Neuronal stem cell (in vitro differentiated cells): ENCODE measurements at regions not wholly inside any gene's neighbourhood (a gene's known extent, or its start where the extent isn't known, plus 50 kb on each side); places are given as distances from the start of the nearest gene placed in this dataset.

Experiments used
- DNase-seq: peaks from one replicate; pipeline ENCODE4 v3.0.0-alpha.2; 2013; ENCODE audit warnings: low spot score
- H2AFZ ChIP-seq: one replicate; pipeline ENCODE4 v1.6.1; 2013; ENCODE audit warnings: mild to moderate bottlenecking, low read length, inconsistent platforms
- H2AK5ac ChIP-seq: 2 replicates; pipeline ENCODE4 v1.6.1; 2013; ENCODE audit warnings: low read depth, mild to moderate bottlenecking, inconsistent platforms, low read length, moderate library complexity, mixed read lengths
- H2BK120ac ChIP-seq: 2 replicates; pipeline ENCODE4 v1.6.1; 2013; ENCODE audit warnings: low read depth, mild to moderate bottlenecking, inconsistent platforms, low read length, moderate library complexity, mixed read lengths
- H2BK12ac ChIP-seq: one replicate; pipeline ENCODE4 v1.6.1; 2013; ENCODE audit warnings: low read length, inconsistent platforms
- H2BK15ac ChIP-seq: 2 replicates; pipeline ENCODE4 v1.6.1; 2013; ENCODE audit warnings: mild to moderate bottlenecking, low read length, inconsistent platforms, mixed read lengths
- H2BK5ac ChIP-seq: one replicate; pipeline ENCODE4 v1.6.1; 2013; ENCODE audit warnings: inconsistent platforms, mild to moderate bottlenecking, low read length, moderate library complexity
- H3K14ac ChIP-seq: one replicate; pipeline ENCODE4 v1.6.1; 2013; ENCODE audit warnings: low read length, inconsistent platforms
- H3K18ac ChIP-seq: 2 replicates; pipeline ENCODE4 v1.6.1; 2013; ENCODE audit warnings: low read length, inconsistent platforms
- H3K23ac ChIP-seq: 2 replicates; pipeline ENCODE4 v1.6.1; 2013; ENCODE audit warnings: low read depth, mild to moderate bottlenecking, mixed read lengths, low read length, inconsistent platforms; ENCODE audit not compliant: poor library complexity
- H3K27ac ChIP-seq: replicated peaks from 3 replicates; pipeline ENCODE4 v1.5.1; 2013; ENCODE audit warnings: low read length, inconsistent platforms
- H3K27me3 ChIP-seq, 3 experiments: 2 replicates each; pipeline ENCODE4 v1.6.1; 2013; ENCODE audit warnings: low read length in 3 of 3, mild to moderate bottlenecking in 2 of 3, inconsistent platforms in 1 of 3, low read depth in 1 of 3, mixed read lengths in 1 of 3, moderate library complexity in 1 of 3; ENCODE audit not compliant: control insufficient read depth in 3 of 3, insufficient read depth in 3 of 3
- H3K36me3 ChIP-seq, 2 donors: replicated peaks in 1 of 2; 2 replicates each; pipeline ENCODE4 v1.6.1; 2013; ENCODE audit warnings: low read length in 2 of 2; ENCODE audit not compliant: control insufficient read depth in 2 of 2, insufficient read depth in 2 of 2
- H3K4ac ChIP-seq: 2 replicates; pipeline ENCODE4 v1.6.1; 2013; ENCODE audit warnings: inconsistent platforms, mild to moderate bottlenecking, low read length, moderate library complexity
- H3K4me1 ChIP-seq, 2 donors: 1 replicate in 1 of 2; 2 replicates in 1 of 2; pipeline ENCODE4 v1.6.1; 2013; ENCODE audit warnings: low read length in 2 of 2, low read depth in 1 of 2; ENCODE audit not compliant: control insufficient read depth in 2 of 2, insufficient read depth in 1 of 2
- H3K4me2 ChIP-seq: one replicate; pipeline ENCODE4 v1.6.1; 2013; ENCODE audit warnings: mild to moderate bottlenecking, low read length, inconsistent platforms; ENCODE audit not compliant: insufficient read depth, poor library complexity, severe bottlenecking
- H3K4me3 ChIP-seq, 2 donors: 2 replicates each; pipeline ENCODE4 v1.5.1; 2013; ENCODE audit warnings: low read length in 2 of 2, mild to moderate bottlenecking in 2 of 2, inconsistent platforms in 1 of 2, moderate library complexity in 1 of 2
- H3K79me1 ChIP-seq: one replicate; pipeline ENCODE4 v1.6.1; 2013; ENCODE audit warnings: low read depth, mild to moderate bottlenecking, inconsistent platforms, low read length, moderate library complexity
- H3K9ac ChIP-seq: one replicate; pipeline ENCODE4 v1.6.1; 2013; ENCODE audit warnings: mild to moderate bottlenecking, low read depth, low read length, inconsistent platforms; ENCODE audit not compliant: poor library complexity
- H3K9me3 ChIP-seq, 2 donors: replicated peaks in 1 of 2; 2 replicates each; pipeline versions ENCODE3 to v1.6.1; 2013; ENCODE audit warnings: low read length in 2 of 2, mild to moderate bottlenecking in 2 of 2, inconsistent platforms in 1 of 2, low read depth in 1 of 2, mixed read lengths in 1 of 2, moderate library complexity in 1 of 2; ENCODE audit not compliant: control insufficient read depth in 2 of 2, insufficient read depth in 1 of 2
- H4K8ac ChIP-seq: one replicate; pipeline ENCODE4 v1.6.1; 2013; ENCODE audit warnings: low read depth, mild to moderate bottlenecking, inconsistent platforms, low read length, moderate library complexity
- H4K91ac ChIP-seq: one replicate; pipeline ENCODE4 v1.6.1; 2013; ENCODE audit warnings: low read length, low read depth, mild to moderate bottlenecking, inconsistent platforms; ENCODE audit not compliant: poor library complexity
- WGBS, 2 donors: extraction: QIAGEN DNeasy Blood & Tissue Kit; methylation state at CpG; one replicate each; pipeline ENCODE4 v1.1.7; 2013; ENCODE audit warnings: missing lambda C conversion rate in 2 of 2, mixed read lengths in 1 of 2; ENCODE audit not compliant: insufficient read length in 2 of 2, insufficient replicate concordance in 1 of 2; ENCODE audit errors: extremely low coverage in 2 of 2; 5-methylcytosine and 5-hydroxymethylcytosine counted together

GRCh38 chr5:144033486-144033885 lies 137.0 kb downstream of the YIPF5 start:
- Histone ChIP-seq H2AFZ (no peak overlapping the region), H3K9ac (no peak overlapping the region), H2BK120ac (no peak overlapping the region), H3K27me3 (peaks cover 0 to 5% (median 0%) of the 10 kb centered on the region in 3 experiments), H4K8ac (no peak overlapping the region), H3K4me1 (no peaks in the 10 kb centered on the region), H3K27ac (no peak overlapping the region), H2AK5ac (no peak overlapping the region), H3K18ac (no peak overlapping the region), H3K4ac (no peak overlapping the region), H3K36me3 (no peaks in the 10 kb centered on the region), H3K4me2 (no peak overlapping the region), H3K9me3 (no peaks in the 10 kb centered on the region), H2BK12ac (no peak overlapping the region), H4K91ac (no peak overlapping the region), H2BK15ac (no peak overlapping the region), H3K79me1 (no peaks in the 10 kb centered on the region), H3K14ac (no peak overlapping the region), H3K23ac (no peak overlapping the region), H2BK5ac (no peak overlapping the region), H3K4me3 (no peak overlapping the region)
- no CpG with 5 or more reads among the region's 3 CpGs for WGBS, 2 donors
- DNase-seq: no peak

DNA sequence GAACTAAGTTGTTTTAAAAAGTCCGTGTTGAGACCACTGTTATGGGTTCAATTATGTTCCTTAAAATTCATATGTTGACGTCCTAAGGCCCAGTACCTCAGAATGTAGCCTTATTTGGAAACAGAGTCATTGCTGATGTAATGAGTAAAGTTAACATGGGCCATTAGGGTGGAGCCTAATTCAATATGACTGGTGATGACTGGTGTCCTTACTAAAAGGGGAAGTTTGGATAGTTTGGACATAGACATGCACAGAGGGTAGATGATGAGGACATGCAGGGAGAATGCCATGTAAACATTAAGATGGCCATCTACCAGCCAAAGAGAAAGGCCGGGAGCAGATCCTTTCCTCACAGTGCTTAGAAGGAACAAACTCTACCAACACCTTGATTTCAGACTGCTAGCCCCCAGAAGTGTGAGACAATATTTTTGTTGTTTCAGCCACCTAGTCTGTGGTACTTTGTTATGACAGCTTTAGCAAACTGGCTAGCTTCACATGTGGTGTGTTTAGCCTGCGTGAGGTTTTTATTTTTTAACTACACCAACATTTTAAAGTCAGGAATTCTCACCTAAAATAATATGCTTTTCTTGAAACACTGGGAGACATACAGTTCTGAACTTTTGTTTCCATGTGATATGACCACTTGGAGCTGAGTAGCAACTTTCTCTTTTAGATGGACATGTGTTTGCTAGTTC lies 135.3 kb downstream of the YIPF5 start:
- Histone ChIP-seq H3K4me3 (no peak overlapping the region), H2AK5ac (no peak overlapping the region), H3K23ac (no peak overlapping the region), H2BK12ac (no peak overlapping the region), H3K9me3 (no peaks in the 10 kb centered on the region), H2BK15ac (no peak overlapping the region), H2BK120ac (no peak overlapping the region), H3K79me1 (no peaks in the 10 kb centered on the region), H4K8ac (no peak overlapping the region), H3K36me3 (no peaks in the 10 kb centered on the region), H2AFZ (no peak overlapping the region), H3K4me1 (no peaks in the 10 kb centered on the region), H3K9ac (no peak overlapping the region), H3K27ac (no peak overlapping the region), H3K27me3 (peaks cover 0 to 5% (median 0%) of the 10 kb centered on the region in 3 experiments), H3K4me2 (no peak overlapping the region), H3K14ac (no peak overlapping the region), H3K18ac (no peak overlapping the region), H2BK5ac (no peak overlapping the region), H4K91ac (no peak overlapping the region), H3K4ac (no peak overlapping the region)
- no peak for DNase-seq
- no CpG with 5 or more reads among the region's 4 CpGs for WGBS, 2 donors

DNA sequence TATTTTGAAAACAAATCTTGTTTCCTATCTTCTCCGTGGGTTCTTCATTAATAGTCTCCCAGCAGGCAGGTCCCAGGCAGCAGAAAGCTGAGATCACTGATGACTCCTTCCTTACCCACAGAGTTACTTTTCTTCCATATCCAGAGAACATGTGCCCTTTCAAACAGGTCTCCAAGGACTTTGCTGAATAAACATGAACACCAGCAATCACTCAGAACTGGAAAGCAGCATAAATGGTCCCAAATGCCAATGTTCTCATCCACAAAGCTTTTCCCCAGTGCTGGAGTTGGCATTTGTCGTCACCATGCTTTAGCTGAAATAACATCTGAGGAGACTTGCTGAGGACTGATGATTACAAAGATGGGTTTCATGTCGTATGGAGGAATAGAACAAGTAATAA lies 134.0 kb downstream of the YIPF5 start:
- Histone ChIP-seq H3K9me3 (no peaks in the 10 kb centered on the region), H4K91ac (no peak overlapping the region), H3K4me2 (no peak overlapping the region), H3K79me1 (no peaks in the 10 kb centered on the region), H4K8ac (no peak overlapping the region), H2BK12ac (no peak overlapping the region), H3K36me3 (no peaks in the 10 kb centered on the region), H2AFZ (no peak overlapping the region), H2BK5ac (no peak overlapping the region), H3K23ac (no peak overlapping the region), H2BK120ac (no peak overlapping the region), H2AK5ac (no peak overlapping the region), H3K14ac (no peak overlapping the region), H2BK15ac (no peak overlapping the region), H3K18ac (no peak overlapping the region), H3K27me3 (peaks cover 0 to 5% (median 0%) of the 10 kb centered on the region in 3 experiments), H3K27ac (no peak overlapping the region), H3K4me3 (no peak overlapping the region), H3K4ac (no peak overlapping the region), H3K9ac (no peak overlapping the region), H3K4me1 (no peaks in the 10 kb centered on the region)
- DNase-seq: no peak
- no CpG with 5 or more reads among the region's 3 CpGs for WGBS, 2 donors

GRCh38 chr5:144040615-144041305 lies 129.7 kb downstream of the YIPF5 start:
- Histone ChIP-seq H2AFZ (no peak overlapping the region), H3K4me2 (no peak overlapping the region), H3K9ac (no peak overlapping the region), H3K18ac (no peak overlapping the region), H3K4me1 (no peaks in the 10 kb centered on the region), H2BK5ac (no peak overlapping the region), H3K27ac (no peak overlapping the region), H3K9me3 (no peaks in the 10 kb centered on the region), H3K23ac (no peak overlapping the region), H3K14ac (no peak overlapping the region), H2BK15ac (no peak overlapping the region), H2BK12ac (no peak overlapping the region), H2AK5ac (no peak overlapping the region), H4K8ac (no peak overlapping the region), H3K79me1 (no peaks in the 10 kb centered on the region), H3K36me3 (no peaks in the 10 kb centered on the region), H4K91ac (no peak overlapping the region), H3K4me3 (no peak overlapping the region), H3K4ac (no peak overlapping the region), H2BK120ac (no peak overlapping the region), H3K27me3 (no peaks in the 10 kb centered on the region)
- no CpG with 5 or more reads among the region's 2 CpGs for WGBS, 2 donors
- no peak for DNase-seq
